SH-SY5Y (cell line): ENCODE measurements at regions not wholly inside any gene's neighbourhood (a gene's known extent, or its start where the extent isn't known, plus 50 kb on each side); places are given as distances from the start of the nearest gene placed in this dataset.

Experiments
- GATA2 ChIP-seq: IDR thresholded peaks from 2 replicates; pipeline ENCODE4 v1.6.1; 2011; ENCODE audit warnings: mild to moderate bottlenecking, low read depth, low read length
- GATA3 ChIP-seq: IDR thresholded peaks from 2 replicates; pipeline ENCODE4 v1.6.1; 2011; ENCODE audit warnings: low read depth, mild to moderate bottlenecking, low read length, moderate library complexity

GRCh38 chrX:43175434-43175833 lies 397.5 kb upstream of the PPP1R2C start:
- TF ChIP-seq GATA2 (no peak), GATA3 (no peak)
